GM12875 (cell line): ENCODE measurements at regions not wholly inside any gene's neighbourhood (a gene's known extent, or its start where the extent isn't known, plus 50 kb on each side); places are given as distances from the start of the nearest gene placed in this dataset.

Experiments
- H3K4me3 ChIP-seq: one replicate; pipeline ENCODE4 v1.5.1; 2011; ENCODE audit warnings: low read depth, low read length, control low read depth
- TF ChIP-seq, protein P1 (sequence below): IDR thresholded peaks from 2 replicates; pipeline ENCODE4 v1.5.1; 2011; ENCODE audit warnings: low read depth, mild to moderate bottlenecking, control low read depth, inconsistent platforms, low read length, moderate library complexity, borderline replicate concordance; ENCODE audit not compliant: insufficient read depth

DNA sequence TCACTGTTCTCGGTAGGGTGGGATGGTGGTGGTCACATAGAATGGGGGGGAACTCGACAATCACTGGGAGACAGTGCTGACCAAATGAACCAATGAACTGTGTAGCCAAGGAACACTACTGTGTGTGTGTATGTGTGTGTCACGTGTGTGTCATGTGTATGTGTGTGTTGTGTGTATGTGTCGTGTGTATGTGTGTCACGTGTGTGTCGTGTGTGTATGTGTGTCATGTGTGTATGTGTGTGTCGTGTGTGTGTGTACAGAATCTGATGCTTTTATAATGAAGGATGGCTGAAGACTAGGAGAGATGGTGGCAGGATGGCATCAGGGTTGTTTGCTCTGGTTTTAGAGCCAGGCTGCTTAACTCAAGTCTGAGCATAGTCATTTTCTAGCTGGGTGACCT lies 99.1 kb upstream of the DUSP22 start:
- no peak overlapping the region for H3K4me3 ChIP-seq
- TF ChIP-seq, protein P1, sequence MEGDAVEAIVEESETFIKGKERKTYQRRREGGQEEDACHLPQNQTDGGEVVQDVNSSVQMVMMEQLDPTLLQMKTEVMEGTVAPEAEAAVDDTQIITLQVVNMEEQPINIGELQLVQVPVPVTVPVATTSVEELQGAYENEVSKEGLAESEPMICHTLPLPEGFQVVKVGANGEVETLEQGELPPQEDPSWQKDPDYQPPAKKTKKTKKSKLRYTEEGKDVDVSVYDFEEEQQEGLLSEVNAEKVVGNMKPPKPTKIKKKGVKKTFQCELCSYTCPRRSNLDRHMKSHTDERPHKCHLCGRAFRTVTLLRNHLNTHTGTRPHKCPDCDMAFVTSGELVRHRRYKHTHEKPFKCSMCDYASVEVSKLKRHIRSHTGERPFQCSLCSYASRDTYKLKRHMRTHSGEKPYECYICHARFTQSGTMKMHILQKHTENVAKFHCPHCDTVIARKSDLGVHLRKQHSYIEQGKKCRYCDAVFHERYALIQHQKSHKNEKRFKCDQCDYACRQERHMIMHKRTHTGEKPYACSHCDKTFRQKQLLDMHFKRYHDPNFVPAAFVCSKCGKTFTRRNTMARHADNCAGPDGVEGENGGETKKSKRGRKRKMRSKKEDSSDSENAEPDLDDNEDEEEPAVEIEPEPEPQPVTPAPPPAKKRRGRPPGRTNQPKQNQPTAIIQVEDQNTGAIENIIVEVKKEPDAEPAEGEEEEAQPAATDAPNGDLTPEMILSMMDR, result no peak

DNA sequence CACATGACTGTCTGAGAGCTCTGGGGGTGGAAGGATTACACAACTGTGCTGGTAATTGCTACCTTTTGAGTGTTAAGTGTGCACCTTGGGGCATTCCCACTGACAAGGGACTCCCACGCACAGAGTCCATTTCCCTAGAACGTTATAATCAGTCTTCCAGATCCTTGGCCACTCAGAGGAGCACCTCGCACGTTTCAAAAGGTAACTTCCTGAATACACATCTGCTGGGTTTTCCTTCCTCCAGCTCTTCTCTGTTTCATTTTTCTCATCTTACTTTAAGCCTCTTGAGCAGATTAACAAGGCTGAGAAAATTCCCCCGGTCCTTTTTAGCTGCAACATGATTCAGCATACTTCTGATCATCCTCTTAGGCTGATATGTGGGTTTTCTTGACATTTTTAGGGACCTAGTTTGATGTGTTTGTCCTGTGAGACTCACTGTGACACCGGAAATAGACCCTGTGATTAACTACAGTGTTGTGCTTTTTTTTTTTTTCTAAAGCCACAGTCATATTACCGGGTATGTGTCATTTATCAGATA lies 98.4 kb upstream of the DUSP22 start:
- TF ChIP-seq, protein P1, result no peak
- H3K4me3 ChIP-seq, result no peak overlapping the region

DNA sequence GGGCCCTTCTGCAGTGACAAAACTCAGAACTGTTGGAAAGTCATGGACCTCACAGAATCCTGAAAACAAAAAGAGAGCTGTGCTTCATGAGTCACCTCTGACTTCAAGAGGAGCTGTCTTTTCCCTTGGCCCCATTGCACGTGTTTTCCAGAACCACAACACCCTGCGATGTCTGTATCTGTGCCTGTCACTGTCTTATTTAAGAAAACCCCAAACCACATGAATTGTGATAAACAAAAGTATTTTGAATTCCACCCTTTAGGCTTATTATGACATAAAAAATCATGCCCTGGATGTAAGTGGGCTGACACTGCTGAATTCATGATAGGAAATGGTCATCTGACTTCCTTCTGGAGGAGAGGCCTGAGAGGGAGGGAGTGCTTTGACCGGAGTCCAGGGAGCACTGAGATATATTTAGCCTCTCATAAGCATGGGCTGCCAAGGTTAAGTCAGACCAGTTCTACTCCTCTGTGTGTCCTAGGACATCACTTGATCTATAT lies 96.4 kb upstream of the DUSP22 start:
- TF ChIP-seq, protein P1, result no peak
- H3K4me3 ChIP-seq, result no peak overlapping the region

DNA sequence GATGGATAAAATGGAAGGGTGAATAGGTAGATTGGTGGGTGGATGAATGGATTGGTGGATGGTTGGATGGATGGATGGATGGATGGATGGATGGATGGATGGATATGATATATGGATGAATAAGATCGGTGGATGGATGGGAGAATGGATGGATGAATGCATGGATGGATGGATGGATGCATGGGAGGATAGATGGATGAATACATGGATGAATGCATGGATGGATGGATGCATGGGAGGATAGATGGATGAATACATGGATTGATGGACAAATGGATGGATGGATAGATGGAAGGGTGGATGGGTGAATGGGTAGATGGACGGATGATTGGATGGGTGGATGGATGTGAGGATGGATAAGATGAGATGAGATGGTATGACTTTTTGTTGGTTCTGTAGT lies 95.7 kb upstream of the DUSP22 start:
- TF ChIP-seq, protein P1, result no peak
- H3K4me3 ChIP-seq, result no peak overlapping the region

DNA sequence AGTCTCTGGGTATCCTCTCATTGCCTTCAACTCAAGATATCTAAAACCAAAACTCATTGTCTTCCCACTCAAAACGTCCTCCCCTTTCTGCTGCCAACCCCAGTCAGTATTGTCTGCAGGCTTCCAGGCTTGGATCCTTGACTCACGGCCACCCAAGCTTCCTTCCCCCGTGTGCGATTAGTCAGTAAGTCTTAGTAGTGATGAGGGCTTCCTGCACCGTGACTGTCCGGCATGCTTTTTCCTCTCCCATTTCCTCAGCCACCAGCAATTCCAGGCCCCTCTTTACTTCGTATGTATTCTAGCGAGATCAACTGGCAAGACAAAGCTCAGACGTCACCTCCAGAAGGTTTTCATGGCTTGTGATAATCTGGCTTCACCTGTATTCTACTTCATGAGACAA lies 88.6 kb upstream of the DUSP22 start:
- no peak overlapping the region for H3K4me3 ChIP-seq
- TF ChIP-seq, protein P1, result no peak

DNA sequence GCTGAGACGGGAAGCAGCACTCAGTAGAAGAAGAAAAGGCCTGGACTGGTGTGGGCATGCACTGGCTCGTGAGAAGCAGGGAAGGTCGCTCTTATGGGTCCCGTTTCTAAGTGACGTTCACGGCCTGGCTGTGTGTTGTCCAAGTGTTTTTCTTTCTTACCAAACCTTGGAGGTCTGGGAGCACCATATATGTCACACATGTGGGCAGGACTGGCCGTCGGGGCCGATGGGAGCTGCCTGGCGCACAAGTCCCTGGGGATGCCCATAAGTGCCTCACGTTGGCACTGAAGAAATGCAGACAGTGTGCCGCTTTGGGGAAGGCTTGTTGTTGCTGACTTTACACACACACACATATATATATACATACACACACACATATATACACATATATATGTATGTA lies 86.0 kb upstream of the DUSP22 start:
- H3K4me3 ChIP-seq, result no peak overlapping the region
- TF ChIP-seq, protein P1, result no peak

DNA sequence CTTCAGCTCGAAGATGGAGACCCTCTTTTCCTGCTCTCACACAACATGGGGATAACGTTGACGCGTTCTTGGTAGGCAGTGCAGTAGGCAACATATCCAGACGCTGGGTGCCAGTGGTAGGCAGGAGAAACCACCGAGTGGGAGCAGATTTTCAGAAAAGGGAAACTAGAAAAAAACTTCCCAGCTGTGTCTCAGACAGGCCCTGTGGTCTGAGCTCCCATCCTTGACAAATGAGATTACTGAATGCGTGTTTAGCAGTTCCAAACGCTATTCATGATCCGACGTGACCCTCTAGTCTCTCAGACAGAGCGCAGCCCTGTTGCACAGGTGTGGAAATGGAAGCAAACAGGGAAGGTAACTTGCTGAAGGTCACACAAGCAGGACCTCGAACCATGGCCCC lies 83.9 kb upstream of the DUSP22 start:
- TF ChIP-seq, protein P1, result no peak
- H3K4me3 ChIP-seq, result no peak overlapping the region
